K562 (cell line): ENCODE measurements at regions not wholly inside any gene's neighbourhood (a gene's known extent, or its start where the extent isn't known, plus 50 kb on each side); places are given as distances from the start of the nearest gene placed in this dataset.

ENCODE experiments used
- ATAC-seq: fragments of 200-7000 bp; cut with Tn5 transposase; 3 replicates; pipeline ENCODE4 v1.9.1; 2020; ENCODE audit warnings: moderate library complexity
- BruUV-seq: library from RNA; stranded (reverse); fragments of 400-500 nt; replicated peaks from 2 replicates; lab custom pipeline; 2021; lab: Mats Ljungman, UMichigan
- CTCF ChIA-PET: fragments of 300-600 bp; formaldehyde crosslinking; extraction: SDS; loops from one replicate; lab custom pipeline; 2021; ENCODE audit warnings: low intra/inter-chr PET ratio; lab: Yijun Ruan, JAX
- POLR2A ChIA-PET: fragments of 300-600, 350-650 bp; sonication (Branson Sonifier 250); formaldehyde crosslinking; extraction: SDS; loops from one replicate; lab custom pipeline; 2021; ENCODE audit warnings: antibody characterized with exemption, inconsistent platforms; lab: Yijun Ruan, JAX
- DNase-seq, 4 experiments: peaks; one replicate each; pipeline versions ENCODE4 v3.0.0 to v3.0.0-alpha.2; 2011 to 2018; ENCODE audit warnings: low spot score in 3 of 4, mixed read lengths in 3 of 4; ENCODE audit errors: extremely low read depth in 1 of 4
- FAIRE-seq: peaks from 2 replicates; lab custom pipeline; 2011; peaks lifted over from hg19 to GRCh38; lab: Jason Lieb, UNC
- H2AFZ ChIP-seq: 2 replicates; pipeline ENCODE4 v1.6.0; 2011; ENCODE audit warnings: low read depth, low read length, control low read depth, inconsistent platforms
- H3K27ac ChIP-seq: fragments of 200-600 bp; 3 replicates; pipeline ENCODE4 v1.8.0; 2011; ENCODE audit warnings: low read depth, mild to moderate bottlenecking, control low read depth, inconsistent platforms, low read length, moderate library complexity, mixed read lengths; ENCODE audit errors: extremely low read depth
- H3K27me3 ChIP-seq, 2 experiments: fragments of 300-600 bp in 1 of 2; 2 replicates in 1 of 2; 3 replicates in 1 of 2; pipeline versions ENCODE4 v1.6.0 to v1.8.0; 2011; ENCODE audit warnings: inconsistent platforms in 2 of 2, low read length in 2 of 2, mild to moderate bottlenecking in 1 of 2, mixed read lengths in 1 of 2, moderate library complexity in 1 of 2; ENCODE audit not compliant: control insufficient read depth in 2 of 2, insufficient read depth in 2 of 2
- H3K36me3 ChIP-seq: fragments of 300-600 bp; 3 replicates; pipeline ENCODE4 v1.8.0; 2011; ENCODE audit warnings: mild to moderate bottlenecking, low read length, inconsistent platforms; ENCODE audit not compliant: control insufficient read depth, insufficient read depth
- H3K4me1 ChIP-seq, 2 experiments: fragments of 200-600 bp in 1 of 2; replicated peaks in 1 of 2; 2 replicates in 1 of 2; 3 replicates in 1 of 2; pipeline versions ENCODE4 v1.5.1 to v1.8.0; 2011; ENCODE audit warnings: inconsistent platforms in 2 of 2, low read length in 2 of 2, mild to moderate bottlenecking in 1 of 2, mixed read lengths in 1 of 2, moderate library complexity in 1 of 2; ENCODE audit not compliant: control insufficient read depth in 2 of 2, insufficient read depth in 2 of 2
- H3K4me2 ChIP-seq: 2 replicates; pipeline ENCODE4 v1.6.1; 2011; ENCODE audit warnings: low read length, control low read depth, inconsistent platforms, mixed read lengths; ENCODE audit not compliant: insufficient read depth
- H3K4me3 ChIP-seq: fragments of 200-600 bp; sonication (generic), shearing (Covaris generic); 2 replicates; pipeline ENCODE4 v1.5.1; 2016; ENCODE audit warnings: control low read depth, inconsistent platforms
- H3K79me2 ChIP-seq: fragments of 200-600 bp; 3 replicates; pipeline ENCODE4 v1.8.0; 2011; ENCODE audit warnings: low read length, inconsistent platforms; ENCODE audit not compliant: control insufficient read depth, insufficient read depth
- H3K9ac ChIP-seq, 2 experiments: 2 replicates each; pipeline versions ENCODE4 v1.6.0 to v1.6.1; 2011; ENCODE audit warnings: low read depth in 2 of 2, low read length in 2 of 2, control low read depth in 1 of 2, inconsistent platforms in 1 of 2, mild to moderate bottlenecking in 1 of 2, mixed read lengths in 1 of 2; ENCODE audit not compliant: insufficient read depth in 1 of 2
- H3K9me1 ChIP-seq: one replicate; pipeline ENCODE4 v1.6.0; 2011; ENCODE audit warnings: inconsistent platforms, mild to moderate bottlenecking, low read length, moderate library complexity; ENCODE audit not compliant: control insufficient read depth, insufficient read depth
- H3K9me3 ChIP-seq: replicated peaks from 2 replicates; pipeline ENCODE4 v1.5.1; 2011; ENCODE audit warnings: low read depth, low read length, inconsistent platforms; ENCODE audit not compliant: control insufficient read depth, insufficient read depth
- H4K20me1 ChIP-seq: replicated peaks from 2 replicates; pipeline ENCODE4 v1.6.1; 2011; ENCODE audit warnings: low read length, inconsistent platforms, mixed read lengths; ENCODE audit not compliant: control insufficient read depth, insufficient read depth
- CHAMP1 ChIP-seq: fragments of 450-650 bp; IDR thresholded peaks from 2 replicates; pipeline ENCODE4 v1.6.1; 2016; ENCODE audit warnings: mild to moderate bottlenecking
- CSDE1 ChIP-seq, 2 experiments: fragments of 450-650 bp; IDR thresholded peaks; 2 replicates each; pipeline ENCODE4 v1.6.1; 2016; ENCODE audit warnings: mild to moderate bottlenecking in 1 of 2
- HDGF ChIP-seq: fragments of 450-650 bp; IDR thresholded peaks from 2 replicates; pipeline ENCODE4 v1.6.1; 2016
- HOMEZ ChIP-seq: fragments of 250-450 bp; sonication (Bioruptor Pico); IDR thresholded peaks from 2 replicates; pipeline ENCODE4 v1.4.0; 2020; ENCODE audit warnings: mild to moderate bottlenecking, moderate library complexity
- KDM5B ChIP-seq: fragments of 200-600 bp; sonication (generic); IDR thresholded peaks from 2 replicates; pipeline ENCODE4 v1.6.1; 2012; ENCODE audit warnings: low read depth, mild to moderate bottlenecking, moderate library complexity, low read length, control low read depth, inconsistent platforms; ENCODE audit not compliant: insufficient replicate concordance
- MAZ ChIP-seq, 2 experiments: fragments of 450-650 bp in 1 of 2; sonication (generic) in 1 of 2; formaldehyde crosslinking; IDR thresholded peaks in 1 of 2; conservative IDR thresholded peaks in 1 of 2; 2 replicates each; pipeline versions ENCODE4 v1.4.0 to v1.5.0; 2020; ENCODE audit warnings: mild to moderate bottlenecking in 1 of 2, missing genetic modification reagents in 1 of 2
- RAD51 ChIP-seq: fragments of 450-650 bp; IDR thresholded peaks from 2 replicates; pipeline ENCODE4 v1.7.1; 2016; ENCODE audit warnings: low read depth, mild to moderate bottlenecking, borderline replicate concordance
- RCOR1 ChIP-seq, 2 experiments: IDR thresholded peaks; 2 replicates each; pipeline ENCODE4 v1.6.1; 2012; ENCODE audit warnings: low read depth in 2 of 2, low read length in 2 of 2, borderline replicate concordance in 1 of 2, improper control_type of control experiment in 1 of 2
- TBP ChIP-seq: optimal IDR thresholded peaks from 2 replicates; pipeline ENCODE3; 2011; ENCODE audit warnings: low read depth, low read length, improper control_type of control experiment
- XRCC5 ChIP-seq: fragments of 200-400 bp; formaldehyde crosslinking; IDR thresholded peaks from 2 replicates; pipeline ENCODE4 v1.6.1; 2017; ENCODE audit warnings: low read depth, mild to moderate bottlenecking, low read length
- ZKSCAN8 ChIP-seq: fragments of 200-800 bp; sonication (Bioruptor generic); IDR thresholded peaks from 2 replicates; pipeline ENCODE4 v1.6.1; 2016; ENCODE audit warnings: missing genetic modification characterization, missing compliant biosample characterization
- ZNF184 ChIP-seq: sonication (generic); formaldehyde crosslinking; IDR thresholded peaks from 2 replicates; pipeline ENCODE4 v1.5.0; 2020; ENCODE audit warnings: missing genetic modification reagents
- WGBS: fragments of 100-300 bp; shearing (Covaris generic); methylation state at CpG from one replicate; pipeline ENCODE4 v1.1.6; 2016; ENCODE audit warnings: low coverage, mixed read lengths; ENCODE audit not compliant: insufficient coverage; ENCODE audit errors: missing lambda C conversion rate; 5-methylcytosine and 5-hydroxymethylcytosine counted together
- in situ Hi-C: fragments of 300-500 bp; cut with MboI; formaldehyde crosslinking; loops from 4 replicates; pipeline ENCODE4 v1.15.0; 2018; ENCODE audit warnings: inconsistent platforms, mixed read lengths
- intact Hi-C: fragments of 100-400 bp; cut with micrococcal nuclease; formaldehyde crosslinking; loops from 2 replicates; pipeline ENCODE4 v1.14.2; 2022
- TF ChIP-seq, protein P1 (sequence below): fragments of 450-650 bp; formaldehyde crosslinking; IDR thresholded peaks from 2 replicates; pipeline ENCODE4 v1.4.0; 2020; ENCODE audit warnings: mild to moderate bottlenecking, mixed read lengths
- TF ChIP-seq, protein P2 (sequence below): fragments of 450-650 bp; formaldehyde crosslinking; IDR thresholded peaks from 2 replicates; pipeline ENCODE4 v1.4.0; 2022; ENCODE audit warnings: mild to moderate bottlenecking, moderate library complexity

DNA sequence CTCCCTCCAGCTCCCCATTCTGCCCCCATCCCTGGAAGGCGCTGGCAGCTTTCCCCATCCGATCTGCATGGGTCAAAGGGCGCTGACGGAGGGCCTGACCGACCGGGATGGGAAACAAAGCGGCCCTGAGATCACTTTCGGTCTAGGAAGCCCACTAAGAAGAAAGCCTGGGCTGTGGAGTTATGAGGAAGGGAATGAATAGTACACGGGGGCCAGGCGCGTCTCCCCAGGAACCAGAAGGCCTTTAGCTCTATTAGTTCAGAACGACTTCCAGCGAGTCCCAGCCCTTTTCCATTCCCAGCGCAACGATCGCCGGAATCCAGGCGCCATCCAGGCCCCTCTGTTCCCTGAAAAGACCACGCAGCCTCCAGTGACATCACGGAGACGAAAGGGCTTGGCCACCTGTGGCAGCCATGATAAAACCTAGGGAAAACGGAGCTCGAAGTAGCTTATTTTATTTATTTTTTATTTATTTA lies 70.1 kb upstream of the CCDC180 start:
- POLR2A ChIA-PET = interaction anchor here (0.6 to 1.9 kb wide), 10 partner anchors 10 to 614 kb away, joined by 3 to 9 read pairs (median 5); no protein-coding TSS in a partner anchor
- H3K9me3 ChIP-seq = no peaks in the 10 kb centered on the region
- H3K27me3 ChIP-seq = no peaks in the 10 kb centered on the region
- no TSS peak for BruUV-seq
- peak overlapping the region; percentile 100 for H3K27ac ChIP-seq
- H3K79me2 ChIP-seq = peaks cover 46% of the 10 kb centered on the region
- under 1% methylated on average over 21 of the region's 23 CpGs for WGBS
- CTCF ChIA-PET = no interaction called here
- intact Hi-C loops (loop anchor here (10.0 kb wide), 1 partner anchor 383 kb away; the partner anchor contains the start of gene ZNF782), in situ Hi-C loops (no loop called here)
- FAIRE-seq (no peak), ATAC-seq (peak; percentile 1; the same call in 1 of the 3 replicates), DNase-seq (peak; percentile 23 to 61 (median 36))
- peak overlapping the region; percentile 98 for H2AFZ ChIP-seq
- peaks cover 15 to 24% of the 10 kb centered on the region in 2 experiments for H3K4me1 ChIP-seq
- peaks cover 3% of the 10 kb centered on the region; the same call in 1 of the 3 replicates for H3K36me3 ChIP-seq
- no peaks in the 10 kb centered on the region for H3K9me1 ChIP-seq
- peak overlapping the region; percentile 91 to 96 for H3K9ac ChIP-seq
- no peaks in the 10 kb centered on the region for H4K20me1 ChIP-seq
- peak overlapping the region; percentile 89 for H3K4me2 ChIP-seq
- peak overlapping the region; percentile 76 for H3K4me3 ChIP-seq
- TF ChIP-seq, protein P1, sequence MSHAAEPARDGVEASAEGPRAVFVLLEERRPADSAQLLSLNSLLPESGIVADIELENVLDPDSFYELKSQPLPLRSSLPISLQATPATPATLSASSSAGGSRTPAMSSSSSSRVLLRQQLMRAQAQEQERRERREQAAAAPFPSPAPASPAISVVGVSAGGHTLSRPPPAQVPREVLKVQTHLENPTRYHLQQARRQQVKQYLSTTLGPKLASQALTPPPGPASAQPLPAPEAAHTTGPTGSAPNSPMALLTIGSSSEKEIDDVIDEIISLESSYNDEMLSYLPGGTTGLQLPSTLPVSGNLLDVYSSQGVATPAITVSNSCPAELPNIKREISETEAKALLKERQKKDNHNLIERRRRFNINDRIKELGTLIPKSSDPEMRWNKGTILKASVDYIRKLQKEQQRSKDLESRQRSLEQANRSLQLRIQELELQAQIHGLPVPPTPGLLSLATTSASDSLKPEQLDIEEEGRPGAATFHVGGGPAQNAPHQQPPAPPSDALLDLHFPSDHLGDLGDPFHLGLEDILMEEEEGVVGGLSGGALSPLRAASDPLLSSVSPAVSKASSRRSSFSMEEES (CRISPR knock-in tag) = no peak
- peak; percentile 63 for TF ChIP-seq KDM5B
- TF ChIP-seq CHAMP1 = no peak
- peak; percentile 24 for TF ChIP-seq TBP
- TF ChIP-seq ZKSCAN8 (CRISPR knock-in tag) = peak; percentile 14; the same call in 1 of the 2 replicates
- TF ChIP-seq RAD51 = no peak
- TF ChIP-seq CSDE1 (IDR thresholded peaks at IDR 0.05) = no peak
- TF ChIP-seq HDGF = no peak
- TF ChIP-seq RCOR1 (IDR thresholded peaks at IDR 0.05; ENCODE audit: borderline replicate concordance in 1 of 2, low read depth in 2 of 2, low read length in 2 of 2) = 0 out of 4 replicates have a peak, but pooled peaks of 1 of the 2 experiments have one; percentile 9
- no peak for TF ChIP-seq XRCC5
- TF ChIP-seq HOMEZ (CRISPR knock-in tag) = no peak
- 0 out of 4 replicates have a peak, but pooled peaks of 1 of the 2 experiments have one; percentile 36 for TF ChIP-seq MAZ (CRISPR knock-in tag; conservative IDR thresholded peaks at IDR 0.05 in 1 of 2, IDR thresholded peaks at IDR 0.05 in 1 of 2)
- TF ChIP-seq, protein P2, sequence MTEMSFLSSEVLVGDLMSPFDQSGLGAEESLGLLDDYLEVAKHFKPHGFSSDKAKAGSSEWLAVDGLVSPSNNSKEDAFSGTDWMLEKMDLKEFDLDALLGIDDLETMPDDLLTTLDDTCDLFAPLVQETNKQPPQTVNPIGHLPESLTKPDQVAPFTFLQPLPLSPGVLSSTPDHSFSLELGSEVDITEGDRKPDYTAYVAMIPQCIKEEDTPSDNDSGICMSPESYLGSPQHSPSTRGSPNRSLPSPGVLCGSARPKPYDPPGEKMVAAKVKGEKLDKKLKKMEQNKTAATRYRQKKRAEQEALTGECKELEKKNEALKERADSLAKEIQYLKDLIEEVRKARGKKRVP (CRISPR knock-in tag) = 0 out of 2 replicates have a peak, but pooled peaks have one; percentile 10
- no peak for TF ChIP-seq ZNF184
